ENCODE measurements at regions not wholly inside any gene's neighbourhood (a gene's known extent, or its start where the extent isn't known, plus 50 kb on each side); places are given as distances from the start of the nearest gene placed in this dataset.

- TF ChIP-seq CTCF (IDR thresholded peaks at IDR 0.05; ENCODE audit: extremely low read depth, low read depth, low read length) = no peak
- Histone ChIP-seq H4K20me1 (ENCODE audit: insufficient read depth, low read length) (no peaks in the 10 kb centered on the region), H3K36me3 (ENCODE audit: insufficient read depth, low read length) (no peaks in the 10 kb centered on the region)
Observed at GRCh38 chr17:14595656-14596055, 294.8 kb downstream of the HS3ST3B1 start.

GRCh38 chr17:14594690-14595089, 293.8 kb downstream of the HS3ST3B1 start:
- no peaks in the 10 kb centered on the region for H3K36me3 ChIP-seq (ENCODE audit: insufficient read depth, low read length)
- no peak for TF ChIP-seq CTCF (IDR thresholded peaks at IDR 0.05; ENCODE audit: extremely low read depth, low read depth, low read length)
- no peak for DNase-seq (ENCODE audit: insufficient read length, low spot score, missing footprints)

More at GRCh38 chr17:14595656-14596055, 294.8 kb downstream of the HS3ST3B1 start:
- Histone ChIP-seq H3K27ac (ENCODE audit: low read depth, low read length) (no peak overlapping the region), H2AFZ (ENCODE audit: low read length) (no peak overlapping the region), H3K4me2 (ENCODE audit: insufficient read depth, low read length) (no peak overlapping the region), H3K4me3 (ENCODE audit: insufficient read depth, low read length) (no peak overlapping the region), H3K79me2 (ENCODE audit: insufficient read depth, low read length) (no peaks in the 10 kb centered on the region), H3K9me3 (ENCODE audit: low read depth, low read length) (no peaks in the 10 kb centered on the region), H3K4me1 (ENCODE audit: insufficient read depth, low read length) (no peaks in the 10 kb centered on the region), H3K27me3 (ENCODE audit: insufficient read depth, low read length) (peaks cover 3% of the 10 kb centered on the region)
- no peak for DNase-seq (ENCODE audit: insufficient read length, low spot score, missing footprints)

GRCh38 chr17:14593956-14594355, 293.1 kb downstream of the HS3ST3B1 start:
- H3K27me3 ChIP-seq (ENCODE audit: insufficient read depth, low read length) = peaks cover 7% of the 10 kb centered on the region
- no peak for DNase-seq (ENCODE audit: insufficient read length, low spot score, missing footprints)
- no peak overlapping the region for H3K27ac ChIP-seq (ENCODE audit: low read depth, low read length)
- H3K4me2 ChIP-seq (ENCODE audit: insufficient read depth, low read length) = no peak overlapping the region
- H3K79me2 ChIP-seq (ENCODE audit: insufficient read depth, low read length) = no peaks in the 10 kb centered on the region
- no peaks in the 10 kb centered on the region for H3K36me3 ChIP-seq (ENCODE audit: insufficient read depth, low read length)
- H3K9me3 ChIP-seq (ENCODE audit: low read depth, low read length) = no peaks in the 10 kb centered on the region
- no peak overlapping the region for H2AFZ ChIP-seq (ENCODE audit: low read length)
- no peak for TF ChIP-seq CTCF (IDR thresholded peaks at IDR 0.05; ENCODE audit: extremely low read depth, low read depth, low read length)
- no peak overlapping the region for H3K4me3 ChIP-seq (ENCODE audit: insufficient read depth, low read length)
- H3K4me1 ChIP-seq (ENCODE audit: insufficient read depth, low read length) = no peaks in the 10 kb centered on the region
- no peaks in the 10 kb centered on the region for H4K20me1 ChIP-seq (ENCODE audit: insufficient read depth, low read length)

More at GRCh38 chr17:14594690-14595089, 293.8 kb downstream of the HS3ST3B1 start:
- Histone ChIP-seq H3K79me2 (ENCODE audit: insufficient read depth, low read length) (no peaks in the 10 kb centered on the region), H3K27ac (ENCODE audit: low read depth, low read length) (no peak overlapping the region), H4K20me1 (ENCODE audit: insufficient read depth, low read length) (no peaks in the 10 kb centered on the region), H3K4me2 (ENCODE audit: insufficient read depth, low read length) (no peak overlapping the region), H3K4me3 (ENCODE audit: insufficient read depth, low read length) (no peak overlapping the region), H3K9me3 (ENCODE audit: low read depth, low read length) (no peaks in the 10 kb centered on the region), H3K27me3 (ENCODE audit: insufficient read depth, low read length) (peaks cover 3% of the 10 kb centered on the region), H3K4me1 (ENCODE audit: insufficient read depth, low read length) (no peaks in the 10 kb centered on the region), H2AFZ (ENCODE audit: low read length) (no peak overlapping the region)

GRCh38 chr17:14590459-14591250, 289.8 kb downstream of the HS3ST3B1 start:
- no peaks in the 10 kb centered on the region for H3K36me3 ChIP-seq (ENCODE audit: insufficient read depth, low read length)
- no peak for TF ChIP-seq CTCF (IDR thresholded peaks at IDR 0.05; ENCODE audit: extremely low read depth, low read depth, low read length)

More at GRCh38 chr17:14590459-14591250, 289.8 kb downstream of the HS3ST3B1 start:
- H3K79me2 ChIP-seq (ENCODE audit: insufficient read depth, low read length) = no peaks in the 10 kb centered on the region
- H3K27ac ChIP-seq (ENCODE audit: low read depth, low read length) = no peak overlapping the region
- no peaks in the 10 kb centered on the region for H3K9me3 ChIP-seq (ENCODE audit: low read depth, low read length)
- peaks cover 3% of the 10 kb centered on the region for H3K27me3 ChIP-seq (ENCODE audit: insufficient read depth, low read length)
- no peak overlapping the region for H3K4me3 ChIP-seq (ENCODE audit: insufficient read depth, low read length)
- no peak overlapping the region for H3K4me2 ChIP-seq (ENCODE audit: insufficient read depth, low read length)
- H3K4me1 ChIP-seq (ENCODE audit: insufficient read depth, low read length) = no peaks in the 10 kb centered on the region
- no peak overlapping the region for H2AFZ ChIP-seq (ENCODE audit: low read length)
- DNase-seq (ENCODE audit: insufficient read length, low spot score, missing footprints) = no peak
- H4K20me1 ChIP-seq (ENCODE audit: insufficient read depth, low read length) = no peaks in the 10 kb centered on the region
